T-helper 17 cell (primary cell): ENCODE measurements at regions not wholly inside any gene's neighbourhood (a gene's known extent, or its start where the extent isn't known, plus 50 kb on each side); places are given as distances from the start of the nearest gene placed in this dataset.

Experiments used
- ATAC-seq: fragments of 150-1000 bp; cut with Tn5 transposase; 2 replicates; pipeline ENCODE4 v1.10.0; 2021; ENCODE audit warnings: mild to moderate bottlenecking, moderate library complexity
- DNase-seq, 3 donors: peaks; one replicate each; pipeline versions ENCODE4 v3.0.0 to v3.0.0-alpha.2; 2020 to 2021
- H3K9me3 ChIP-seq: one replicate; pipeline ENCODE4 v1.7.0; 2013; ENCODE audit warnings: low read length, mild to moderate bottlenecking; ENCODE audit not compliant: control insufficient read depth, poor library complexity, severe bottlenecking
- H3K27ac Mint-ChIP-seq: one replicate; pipeline ENCODE4 v1.8.0; 2022; ENCODE audit warnings: mild to moderate bottlenecking, moderate library complexity, mixed read lengths
- H3K27me3 Mint-ChIP-seq: one replicate; pipeline ENCODE4 v1.8.0; 2022; ENCODE audit warnings: mixed read lengths
- H3K36me3 Mint-ChIP-seq: one replicate; pipeline ENCODE4 v1.8.0; 2022; ENCODE audit warnings: low read depth, mixed read lengths
- H3K4me1 Mint-ChIP-seq: one replicate; pipeline ENCODE4 v1.8.0; 2022; ENCODE audit warnings: mild to moderate bottlenecking, mixed read lengths
- H3K4me3 Mint-ChIP-seq: one replicate; pipeline ENCODE4 v1.8.0; 2022; ENCODE audit warnings: mild to moderate bottlenecking, moderate library complexity, mixed read lengths

GRCh38 chr4:126058596-126058995 lies 743.8 kb downstream of the FAT4 start:
- Mint-ChIP-seq H3K4me3 (no peak overlapping the region), H3K27ac (no peak overlapping the region)

GRCh38 chr4:126061655-126062054 lies 746.9 kb downstream of the FAT4 start:
- H3K36me3 Mint-ChIP-seq, result no peaks in the 10 kb centered on the region
- no peaks in the 10 kb centered on the region for H3K27me3 Mint-ChIP-seq
- DNase-seq (no peak), ATAC-seq (no peak)
- no peaks in the 10 kb centered on the region for H3K4me1 Mint-ChIP-seq
- no peaks in the 10 kb centered on the region for H3K9me3 ChIP-seq
- no peak overlapping the region for H3K4me3 Mint-ChIP-seq
- H3K27ac Mint-ChIP-seq, result no peak overlapping the region

More at GRCh38 chr4:126058596-126058995, 743.8 kb downstream of the FAT4 start:
- H3K9me3 ChIP-seq, result no peaks in the 10 kb centered on the region
- no peaks in the 10 kb centered on the region for H3K36me3 Mint-ChIP-seq
- no peaks in the 10 kb centered on the region for H3K4me1 Mint-ChIP-seq
- no peaks in the 10 kb centered on the region for H3K27me3 Mint-ChIP-seq
- ATAC-seq (no peak), DNase-seq (no peak)

- ATAC-seq (no peak), DNase-seq (no peak)
- no peak overlapping the region for H3K4me3 Mint-ChIP-seq
- no peaks in the 10 kb centered on the region for H3K4me1 Mint-ChIP-seq
- H3K27me3 Mint-ChIP-seq, result no peaks in the 10 kb centered on the region
- no peak overlapping the region for H3K27ac Mint-ChIP-seq
- H3K9me3 ChIP-seq, result no peaks in the 10 kb centered on the region
- H3K36me3 Mint-ChIP-seq, result no peaks in the 10 kb centered on the region
Measured at GRCh38 chr4:126065016-126065415, 750.3 kb downstream of the FAT4 start.

- DNase-seq, result no peak
- Mint-ChIP-seq H3K4me3 (no peak overlapping the region), H3K4me1 (no peaks in the 10 kb centered on the region)
Measured at GRCh38 chr4:126071346-126072333, 756.9 kb downstream of the FAT4 start.

GRCh38 chr4:126081336-126081735 lies 766.6 kb downstream of the FAT4 start:
- Mint-ChIP-seq H3K36me3 (peaks cover 2% of the 10 kb centered on the region), H3K4me1 (no peaks in the 10 kb centered on the region), H3K27me3 (no peaks in the 10 kb centered on the region), H3K4me3 (no peak overlapping the region), H3K27ac (no peak overlapping the region)
- no peaks in the 10 kb centered on the region for H3K9me3 ChIP-seq
- DNase-seq (no peak), ATAC-seq (no peak)

More at GRCh38 chr4:126071346-126072333, 756.9 kb downstream of the FAT4 start:
- no peak for ATAC-seq
- Mint-ChIP-seq H3K36me3 (no peaks in the 10 kb centered on the region), H3K27ac (no peak overlapping the region), H3K27me3 (no peaks in the 10 kb centered on the region)
- no peaks in the 10 kb centered on the region for H3K9me3 ChIP-seq

GRCh38 chr4:126086041-126086440 lies 771.3 kb downstream of the FAT4 start:
- H3K36me3 Mint-ChIP-seq, result peaks cover 2% of the 10 kb centered on the region
- H3K9me3 ChIP-seq, result no peaks in the 10 kb centered on the region
- DNase-seq (no peak), ATAC-seq (no peak)
- no peaks in the 10 kb centered on the region for H3K4me1 Mint-ChIP-seq
- H3K4me3 Mint-ChIP-seq, result no peak overlapping the region
- no peaks in the 10 kb centered on the region for H3K27me3 Mint-ChIP-seq
- no peak overlapping the region for H3K27ac Mint-ChIP-seq

GRCh38 chr4:126087101-126087500 lies 772.3 kb downstream of the FAT4 start:
- no peaks in the 10 kb centered on the region for H3K36me3 Mint-ChIP-seq
- ATAC-seq, result no peak
- H3K27me3 Mint-ChIP-seq, result no peaks in the 10 kb centered on the region
- H3K4me1 Mint-ChIP-seq, result no peaks in the 10 kb centered on the region
- H3K4me3 Mint-ChIP-seq, result no peak overlapping the region
- DNase-seq, result no peak
- H3K9me3 ChIP-seq, result no peaks in the 10 kb centered on the region
- H3K27ac Mint-ChIP-seq, result no peak overlapping the region

GRCh38 chr4:126097155-126097799 lies 782.5 kb downstream of the FAT4 start:
- H3K27me3 Mint-ChIP-seq, result no peaks in the 10 kb centered on the region
- no peak for DNase-seq
- H3K4me1 Mint-ChIP-seq, result no peaks in the 10 kb centered on the region
- H3K9me3 ChIP-seq, result no peaks in the 10 kb centered on the region
- H3K36me3 Mint-ChIP-seq, result no peaks in the 10 kb centered on the region
- no peak overlapping the region for H3K27ac Mint-ChIP-seq
- H3K4me3 Mint-ChIP-seq, result no peak overlapping the region
- ATAC-seq, result no peak

- H3K4me3 Mint-ChIP-seq, result no peak overlapping the region
- H3K27me3 Mint-ChIP-seq, result no peaks in the 10 kb centered on the region
- no peaks in the 10 kb centered on the region for H3K4me1 Mint-ChIP-seq
- no peak for DNase-seq
- H3K27ac Mint-ChIP-seq, result no peak overlapping the region
- no peaks in the 10 kb centered on the region for H3K9me3 ChIP-seq
- H3K36me3 Mint-ChIP-seq, result no peaks in the 10 kb centered on the region
- ATAC-seq, result no peak
Measured at GRCh38 chr4:126106658-126107057, 791.9 kb downstream of the FAT4 start.

GRCh38 chr4:126109836-126110235 lies 795.1 kb downstream of the FAT4 start:
- H3K4me3 Mint-ChIP-seq, result no peak overlapping the region
- DNase-seq, result no peak
- H3K9me3 ChIP-seq, result no peaks in the 10 kb centered on the region
- ATAC-seq, result no peak
- H3K27ac Mint-ChIP-seq, result no peak overlapping the region
- no peaks in the 10 kb centered on the region for H3K4me1 Mint-ChIP-seq
- H3K36me3 Mint-ChIP-seq, result no peaks in the 10 kb centered on the region
- H3K27me3 Mint-ChIP-seq, result no peaks in the 10 kb centered on the region

GRCh38 chr4:126113058-126113457 lies 798.3 kb downstream of the FAT4 start:
- H3K4me1 Mint-ChIP-seq, result no peaks in the 10 kb centered on the region
- H3K27me3 Mint-ChIP-seq, result no peaks in the 10 kb centered on the region
- H3K9me3 ChIP-seq, result no peaks in the 10 kb centered on the region
- H3K27ac Mint-ChIP-seq, result no peak overlapping the region
- DNase-seq, result no peak
- no peaks in the 10 kb centered on the region for H3K36me3 Mint-ChIP-seq
- no peak overlapping the region for H3K4me3 Mint-ChIP-seq
- no peak for ATAC-seq

- DNase-seq (no peak), ATAC-seq (no peak)
- H3K27ac Mint-ChIP-seq, result no peak overlapping the region
- H3K4me1 Mint-ChIP-seq, result no peaks in the 10 kb centered on the region
- H3K9me3 ChIP-seq, result no peaks in the 10 kb centered on the region
- no peaks in the 10 kb centered on the region for H3K27me3 Mint-ChIP-seq
- H3K4me3 Mint-ChIP-seq, result no peak overlapping the region
- H3K36me3 Mint-ChIP-seq, result no peaks in the 10 kb centered on the region
Measured at GRCh38 chr4:126123611-126124325, 809.0 kb downstream of the FAT4 start.

- H3K9me3 ChIP-seq, result no peaks in the 10 kb centered on the region
- Mint-ChIP-seq H3K27ac (no peak overlapping the region), H3K27me3 (no peaks in the 10 kb centered on the region), H3K4me1 (no peaks in the 10 kb centered on the region), H3K36me3 (no peaks in the 10 kb centered on the region), H3K4me3 (no peak overlapping the region)
- ATAC-seq, result no peak
- DNase-seq, result no peak
Measured at GRCh38 chr4:126124818-126125217, 810.1 kb downstream of the FAT4 start.
